Peyer's patch (tissue), 4 donors: ENCODE measurements at regions not wholly inside any gene's neighbourhood (a gene's known extent, or its start where the extent isn't known, plus 50 kb on each side); places are given as distances from the start of the nearest gene placed in this dataset.

ENCODE experiments used
- DNase-seq, 3 donors: peaks; one replicate each; pipeline ENCODE4 v3.0.0-alpha.2; 2017 to 2019
- H3K27ac ChIP-seq, 4 donors: fragments of 200-600 bp; sonication (generic); one replicate each; pipeline ENCODE4 v1.5.1; 2016 to 2019
- H3K27me3 ChIP-seq, 2 donors: fragments of 200-600 bp; sonication (generic); one replicate each; pipeline ENCODE4 v1.5.1; 2019
- H3K36me3 ChIP-seq, 3 donors: fragments of 200-600 bp; sonication (generic); one replicate each; pipeline ENCODE4 v1.5.1; 2016 to 2019
- H3K4me1 ChIP-seq, 4 donors: fragments of 200-600 bp; sonication (generic); one replicate each; pipeline ENCODE4 v1.5.1; 2016 to 2019
- H3K4me3 ChIP-seq, 4 donors: fragments of 200-600 bp; sonication (generic); 1 replicate in 3 of 4; 2 replicates in 1 of 4; pipeline ENCODE4 v1.5.1; 2016 to 2019; ENCODE audit warnings: mild to moderate bottlenecking in 1 of 4
- H3K9me3 ChIP-seq, 4 donors: fragments of 200-600 bp; sonication (generic); one replicate each; pipeline ENCODE4 v1.5.1; 2016 to 2019; ENCODE audit warnings: mild to moderate bottlenecking in 1 of 4
- CTCF ChIP-seq, 6 experiments: fragments of 450-650 bp in 4 of 6; fragments of 200-600 bp in 2 of 6; sonication (generic) in 1 of 6; IDR thresholded peaks; one replicate each; pipeline ENCODE4 v1.5.1; 2017 to 2019; ENCODE audit warnings: antibody characterized with exemption in 6 of 6, mild to moderate bottlenecking in 3 of 6, moderate library complexity in 1 of 6
- POLR2A ChIP-seq, 2 donors: fragments of 450-650 bp; IDR thresholded peaks; one replicate each; pipeline ENCODE4 v1.5.1; 2017; ENCODE audit warnings: antibody characterized with exemption in 2 of 2, mild to moderate bottlenecking in 2 of 2, moderate library complexity in 2 of 2

DNA sequence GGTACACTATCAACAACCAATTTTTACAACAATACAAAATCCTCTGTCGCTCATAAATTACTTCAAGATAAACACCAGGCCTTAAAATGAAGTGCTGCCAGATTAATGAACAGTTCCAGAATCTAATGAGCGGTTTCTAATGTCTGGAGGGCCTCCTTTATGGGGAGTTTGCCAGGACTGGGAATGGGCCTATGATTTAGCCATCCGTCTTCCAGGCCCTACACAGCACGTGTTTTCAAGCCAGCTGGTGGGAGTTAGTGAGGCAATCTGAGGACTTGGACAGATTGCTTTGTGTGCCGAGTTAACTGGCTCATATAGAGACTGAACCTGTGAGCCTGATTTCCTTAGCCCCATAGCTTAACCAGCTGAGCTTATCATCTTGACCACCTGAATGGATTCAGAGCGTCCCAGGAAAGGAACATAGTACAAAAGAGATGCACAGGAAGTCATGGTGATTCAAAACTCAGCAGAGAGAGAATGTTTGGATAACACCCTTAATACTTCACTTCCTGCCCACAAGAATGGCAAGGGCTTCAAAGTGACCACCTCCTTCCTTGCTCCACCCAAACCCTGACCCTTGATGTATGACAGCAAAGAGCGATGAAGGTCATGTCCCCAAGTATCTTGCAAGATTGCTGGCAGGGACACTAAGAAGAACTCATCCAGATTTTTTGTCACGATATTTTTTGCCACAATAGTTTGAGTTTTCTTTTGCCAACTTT is 143.5 kb downstream of the SLC30A10 start:
- no peak for DNase-seq
- H3K4me3 ChIP-seq = no peak overlapping the region
- TF ChIP-seq POLR2A (IDR thresholded peaks at IDR 0.05) = no peak
- TF ChIP-seq CTCF (IDR thresholded peaks at IDR 0.05) = no peak
- no peaks in the 10 kb centered on the region for H3K27me3 ChIP-seq
- H3K4me1 ChIP-seq = no peaks in the 10 kb centered on the region
- H3K27ac ChIP-seq = no peak overlapping the region
- H3K9me3 ChIP-seq = no peaks in the 10 kb centered on the region
- no peaks in the 10 kb centered on the region for H3K36me3 ChIP-seq

- no peak overlapping the region for H3K27ac ChIP-seq
- DNase-seq = no peak
- no peak for TF ChIP-seq CTCF (IDR thresholded peaks at IDR 0.05)
- TF ChIP-seq POLR2A (IDR thresholded peaks at IDR 0.05) = no peak
- no peaks in the 10 kb centered on the region for H3K9me3 ChIP-seq
- H3K36me3 ChIP-seq = no peaks in the 10 kb centered on the region
- H3K4me3 ChIP-seq = no peak overlapping the region
- H3K4me1 ChIP-seq = no peaks in the 10 kb centered on the region
- H3K27me3 ChIP-seq = no peaks in the 10 kb centered on the region
Measured at GRCh38 chr1:219783605-219784235, 144.6 kb downstream of the SLC30A10 start.

GRCh38 chr1:219782929-219783328 is 145.4 kb downstream of the SLC30A10 start:
- H3K27ac ChIP-seq = no peak overlapping the region
- DNase-seq = no peak
- H3K4me1 ChIP-seq = no peaks in the 10 kb centered on the region
- no peaks in the 10 kb centered on the region for H3K9me3 ChIP-seq
- no peaks in the 10 kb centered on the region for H3K36me3 ChIP-seq
- no peaks in the 10 kb centered on the region for H3K27me3 ChIP-seq
- TF ChIP-seq CTCF (IDR thresholded peaks at IDR 0.05) = no peak
- TF ChIP-seq POLR2A (IDR thresholded peaks at IDR 0.05) = no peak
- H3K4me3 ChIP-seq = no peak overlapping the region

DNA sequence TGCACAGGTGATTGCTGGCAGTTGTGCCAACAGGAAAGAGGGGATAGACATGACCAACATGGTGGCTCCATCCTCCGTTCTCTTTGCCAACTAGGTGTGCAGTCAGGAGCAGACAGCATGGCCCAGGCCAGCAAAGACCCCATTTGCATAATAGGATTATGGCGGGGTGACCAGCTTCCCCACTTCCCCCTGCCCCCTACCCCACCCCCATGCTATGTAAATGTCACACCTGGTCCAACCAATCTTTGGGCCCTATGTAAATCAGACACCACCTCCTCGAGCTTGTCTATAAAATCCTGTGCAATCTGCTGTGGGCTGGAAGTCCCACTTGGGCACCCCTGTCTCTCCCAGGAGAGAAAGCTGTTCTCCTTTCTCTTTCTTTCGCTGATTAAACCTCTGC is 146.0 kb downstream of the SLC30A10 start:
- H3K4me1 ChIP-seq = no peaks in the 10 kb centered on the region
- H3K9me3 ChIP-seq = no peaks in the 10 kb centered on the region
- TF ChIP-seq CTCF (IDR thresholded peaks at IDR 0.05) = no peak
- no peak for TF ChIP-seq POLR2A (IDR thresholded peaks at IDR 0.05)
- no peaks in the 10 kb centered on the region for H3K27me3 ChIP-seq
- H3K4me3 ChIP-seq = no peak overlapping the region
- H3K36me3 ChIP-seq = no peaks in the 10 kb centered on the region
- DNase-seq = no peak
- H3K27ac ChIP-seq = no peak overlapping the region

DNA sequence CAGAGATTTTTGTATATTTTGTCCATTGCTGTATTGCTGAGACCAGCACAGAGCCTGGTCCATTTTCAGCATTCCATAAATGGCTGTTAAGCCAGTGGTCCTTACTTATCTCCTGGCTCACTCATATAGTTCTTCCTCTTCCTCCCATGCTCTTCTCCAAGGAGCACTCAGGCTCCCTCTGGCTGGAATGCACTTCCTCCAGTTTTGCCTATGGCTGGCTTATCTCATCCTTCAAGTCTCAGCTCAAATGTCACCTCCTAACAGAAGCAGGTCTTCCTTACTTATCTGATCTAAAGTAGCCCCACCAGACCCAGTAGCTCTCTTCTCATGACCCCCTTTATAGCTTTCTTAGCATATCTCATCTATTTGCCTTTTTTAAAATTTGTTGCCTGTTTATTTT is 146.9 kb downstream of the SLC30A10 start:
- Histone ChIP-seq H3K4me1 (no peaks in the 10 kb centered on the region), H3K36me3 (no peaks in the 10 kb centered on the region), H3K4me3 (no peak overlapping the region), H3K27ac (no peak overlapping the region), H3K9me3 (no peaks in the 10 kb centered on the region), H3K27me3 (no peaks in the 10 kb centered on the region)
- TF ChIP-seq CTCF (IDR thresholded peaks at IDR 0.05) = no peak
- TF ChIP-seq POLR2A (IDR thresholded peaks at IDR 0.05) = no peak
- DNase-seq = no peak
